MCF 10A (cell line): ENCODE measurements at regions not wholly inside any gene's neighbourhood (a gene's known extent, or its start where the extent isn't known, plus 50 kb on each side); places are given as distances from the start of the nearest gene placed in this dataset.

Source experiments
- BruUV-seq: library from RNA; stranded (reverse); fragments of 400-500 nt; replicated peaks from 2 replicates; lab custom pipeline; 2021; lab: Mats Ljungman, UMichigan
- CTCF ChIA-PET: fragments of 300-600 bp; sonication (Branson Sonifier 250); formaldehyde crosslinking; extraction: SDS; loops from one replicate; lab custom pipeline; 2021; ENCODE audit warnings: antibody characterized with exemption, inconsistent platforms; lab: Yijun Ruan, JAX
- POLR2A ChIA-PET: fragments of 300-600, 350-650 bp; sonication (Branson Sonifier 250); formaldehyde crosslinking; extraction: SDS; loops from one replicate; lab custom pipeline; 2020; ENCODE audit warnings: antibody characterized with exemption, inconsistent platforms; lab: Yijun Ruan, JAX
- DNase-seq: peaks from one replicate; pipeline ENCODE4 v3.0.0-alpha.2; 2018; ENCODE audit not compliant: unreplicated experiment
- H3K27ac Mint-ChIP-seq: one replicate; pipeline ENCODE4 v1.8.0; 2022; ENCODE audit warnings: mild to moderate bottlenecking, low read depth, mixed read lengths; ENCODE audit not compliant: unreplicated experiment
- H3K27me3 Mint-ChIP-seq: one replicate; pipeline ENCODE4 v1.8.0; 2022; ENCODE audit warnings: mixed read lengths; ENCODE audit not compliant: insufficient read depth, unreplicated experiment
- H3K36me3 Mint-ChIP-seq: one replicate; pipeline ENCODE4 v1.8.0; 2022; ENCODE audit warnings: mild to moderate bottlenecking, moderate library complexity, mixed read lengths; ENCODE audit not compliant: insufficient read depth, unreplicated experiment
- H3K4me1 Mint-ChIP-seq: one replicate; pipeline ENCODE4 v1.8.0; 2022; ENCODE audit warnings: mixed read lengths; ENCODE audit not compliant: insufficient read depth, unreplicated experiment
- H3K4me3 Mint-ChIP-seq: one replicate; pipeline ENCODE4 v1.8.0; 2022; ENCODE audit warnings: mild to moderate bottlenecking, moderate library complexity, mixed read lengths; ENCODE audit not compliant: unreplicated experiment
- H3K9me3 Mint-ChIP-seq: one replicate; pipeline ENCODE4 v1.8.0; 2022; ENCODE audit warnings: mixed read lengths; ENCODE audit not compliant: unreplicated experiment
- intact Hi-C: fragments of 100-400 bp; cut with micrococcal nuclease; formaldehyde crosslinking; loops from 2 replicates; pipeline ENCODE4 v1.14.1; 2022
- TF ChIP-seq, protein P1 (sequence below): fragments of 200-600 bp; IDR thresholded peaks from one replicate; pipeline ENCODE4 v1.8.0; 2022; ENCODE audit warnings: antibody characterized with exemption, mild to moderate bottlenecking; ENCODE audit not compliant: unreplicated experiment

DNA sequence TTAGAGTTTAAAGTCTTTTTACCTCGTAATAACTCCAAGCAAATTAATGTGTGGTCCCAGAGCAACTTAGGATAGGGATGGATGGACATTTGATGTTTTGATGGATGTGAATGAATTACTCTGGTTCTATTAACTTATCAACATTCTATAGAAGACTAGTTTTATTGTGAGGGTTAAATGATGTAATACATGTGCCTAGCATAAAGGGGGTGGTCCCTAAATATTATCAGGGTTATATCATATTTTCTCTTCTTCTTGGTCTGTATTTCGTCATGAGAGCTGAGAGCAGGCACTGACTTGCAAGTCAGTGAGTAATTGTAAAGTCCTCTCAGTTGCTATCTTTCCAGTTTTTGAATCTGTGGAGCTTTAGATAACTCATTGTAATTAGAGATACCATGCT is 219.3 kb downstream of the GATA3 start:
- Mint-ChIP-seq H3K27me3 (no peaks in the 10 kb centered on the region), H3K9me3 (no peaks in the 10 kb centered on the region), H3K36me3 (no peaks in the 10 kb centered on the region), H3K4me3 (no peak overlapping the region), H3K27ac (no peak overlapping the region), H3K4me1 (peaks cover 6% of the 10 kb centered on the region)
- CTCF ChIA-PET = no interaction called here
- BruUV-seq = no TSS peak
- POLR2A ChIA-PET = interaction anchor here (0.6 to 0.7 kb wide), 2 partner anchors 208 to 648 kb away, joined by 3 read pairs; no protein-coding TSS in a partner anchor
- intact Hi-C loops = no loop called here
- TF ChIP-seq, protein P1, sequence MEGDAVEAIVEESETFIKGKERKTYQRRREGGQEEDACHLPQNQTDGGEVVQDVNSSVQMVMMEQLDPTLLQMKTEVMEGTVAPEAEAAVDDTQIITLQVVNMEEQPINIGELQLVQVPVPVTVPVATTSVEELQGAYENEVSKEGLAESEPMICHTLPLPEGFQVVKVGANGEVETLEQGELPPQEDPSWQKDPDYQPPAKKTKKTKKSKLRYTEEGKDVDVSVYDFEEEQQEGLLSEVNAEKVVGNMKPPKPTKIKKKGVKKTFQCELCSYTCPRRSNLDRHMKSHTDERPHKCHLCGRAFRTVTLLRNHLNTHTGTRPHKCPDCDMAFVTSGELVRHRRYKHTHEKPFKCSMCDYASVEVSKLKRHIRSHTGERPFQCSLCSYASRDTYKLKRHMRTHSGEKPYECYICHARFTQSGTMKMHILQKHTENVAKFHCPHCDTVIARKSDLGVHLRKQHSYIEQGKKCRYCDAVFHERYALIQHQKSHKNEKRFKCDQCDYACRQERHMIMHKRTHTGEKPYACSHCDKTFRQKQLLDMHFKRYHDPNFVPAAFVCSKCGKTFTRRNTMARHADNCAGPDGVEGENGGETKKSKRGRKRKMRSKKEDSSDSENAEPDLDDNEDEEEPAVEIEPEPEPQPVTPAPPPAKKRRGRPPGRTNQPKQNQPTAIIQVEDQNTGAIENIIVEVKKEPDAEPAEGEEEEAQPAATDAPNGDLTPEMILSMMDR = no peak
- peak; percentile 9 for DNase-seq

DNA sequence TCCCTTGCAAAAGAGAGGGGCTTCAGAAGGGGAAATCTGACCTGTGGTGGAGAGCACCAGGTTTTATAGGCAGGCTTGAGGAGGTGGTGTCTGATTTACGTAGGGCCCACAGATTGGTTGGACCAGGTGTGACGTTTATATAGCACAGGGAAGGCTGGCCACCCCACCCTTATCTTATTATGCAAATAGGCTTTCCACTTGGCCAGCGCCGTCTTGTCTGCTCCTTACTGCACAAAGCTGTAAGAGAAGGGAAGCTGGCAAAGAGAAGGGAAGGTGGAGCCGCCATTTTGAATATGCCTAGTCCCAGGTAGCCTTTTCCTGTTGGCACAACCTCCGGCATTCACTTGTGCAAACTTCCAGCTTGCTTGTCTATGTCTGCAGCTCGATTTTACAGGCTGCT is 221.4 kb downstream of the GATA3 start:
- no peaks in the 10 kb centered on the region for H3K36me3 Mint-ChIP-seq
- H3K9me3 Mint-ChIP-seq = no peaks in the 10 kb centered on the region
- no peak overlapping the region for H3K27ac Mint-ChIP-seq
- TF ChIP-seq, protein P1 = no peak
- DNase-seq = no peak
- no peak overlapping the region for H3K4me3 Mint-ChIP-seq
- intact Hi-C loops = loop anchor here (5.0 kb wide), 1 partner anchor 404 kb away; no protein-coding TSS in a partner anchor
- no peaks in the 10 kb centered on the region for H3K27me3 Mint-ChIP-seq
- ChIA-PET CTCF (interaction anchor here (0.8 kb wide), 1 partner anchor 218 kb away, joined by 3 read pairs; no protein-coding TSS in a partner anchor), POLR2A (interaction anchor here (0.9 kb wide), 1 partner anchor 10 kb away, joined by 3 read pairs; no protein-coding TSS in a partner anchor)
- peaks cover 12% of the 10 kb centered on the region for H3K4me1 Mint-ChIP-seq
- no TSS peak for BruUV-seq

DNA sequence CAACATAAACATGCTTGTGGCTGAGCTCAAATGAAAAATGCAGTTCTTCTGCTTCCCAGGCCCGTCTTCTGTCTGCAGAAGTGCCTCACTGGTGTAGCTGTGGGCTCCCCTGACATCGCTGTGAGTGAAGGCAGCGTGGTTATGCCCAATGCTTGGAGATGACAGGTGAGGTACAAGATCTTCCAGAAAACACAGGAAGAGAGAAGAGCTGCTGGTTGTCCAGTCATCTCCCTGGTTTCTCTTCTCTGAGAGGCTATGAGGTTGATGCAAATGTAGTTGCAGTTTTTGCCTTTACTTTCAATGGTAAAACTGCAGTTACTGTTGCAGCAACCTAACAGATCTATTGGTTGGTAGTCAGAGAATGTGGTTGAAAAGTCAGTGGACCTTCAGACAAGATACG is 223.6 kb downstream of the GATA3 start:
- no peaks in the 10 kb centered on the region for H3K9me3 Mint-ChIP-seq
- H3K4me1 Mint-ChIP-seq = peaks cover 12% of the 10 kb centered on the region
- no TSS peak for BruUV-seq
- intact Hi-C loops = loop anchor here (5.0 kb wide), 1 partner anchor 406 kb away; no protein-coding TSS in a partner anchor
- TF ChIP-seq, protein P1 = no peak
- CTCF ChIA-PET = interaction anchor here (0.6 to 0.8 kb wide), 3 partner anchors 38 to 230 kb away, joined by 3 read pairs; no protein-coding TSS in a partner anchor
- POLR2A ChIA-PET = no interaction called here
- H3K36me3 Mint-ChIP-seq = no peaks in the 10 kb centered on the region
- H3K27ac Mint-ChIP-seq = no peak overlapping the region
- H3K27me3 Mint-ChIP-seq = no peaks in the 10 kb centered on the region
- no peak overlapping the region for H3K4me3 Mint-ChIP-seq
- DNase-seq = no peak

DNA sequence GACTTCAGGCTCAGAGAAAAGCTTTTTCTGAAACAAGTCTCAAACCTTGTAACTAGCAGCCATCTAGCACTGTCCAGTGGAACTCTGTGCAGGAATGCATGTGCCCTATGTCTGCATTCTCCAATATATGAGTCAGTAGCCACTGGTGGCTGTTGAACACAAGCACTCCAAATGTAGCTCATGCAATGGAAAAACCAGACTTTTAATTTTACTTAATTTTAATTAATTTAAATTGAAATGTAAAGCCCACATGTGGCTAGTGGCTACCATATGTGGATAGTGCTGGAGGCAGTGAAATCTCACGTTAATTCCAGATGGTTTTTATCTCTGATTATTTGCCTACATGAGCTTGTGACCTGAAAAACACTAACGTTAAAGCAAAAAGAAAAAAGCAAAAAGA is 225.1 kb downstream of the GATA3 start:
- H3K4me1 Mint-ChIP-seq = peaks cover 6% of the 10 kb centered on the region

More for the DNA sequence above, 225.1 kb downstream of the GATA3 start:
- intact Hi-C loops = loop anchor here (5.0 kb wide), 1 partner anchor 407 kb away; no protein-coding TSS in a partner anchor
- no peaks in the 10 kb centered on the region for H3K9me3 Mint-ChIP-seq
- peak; percentile 45 for DNase-seq
- H3K36me3 Mint-ChIP-seq = no peaks in the 10 kb centered on the region
- ChIA-PET POLR2A (interaction anchor here (0.5 to 1.3 kb wide), 4 partner anchors 14 to 870 kb away, joined by 3 to 4 read pairs (median 3); no protein-coding TSS in a partner anchor), CTCF (no interaction called here)
- H3K27ac Mint-ChIP-seq = peak overlapping the region; percentile 21
- TF ChIP-seq, protein P1 = no peak
- no peaks in the 10 kb centered on the region for H3K27me3 Mint-ChIP-seq
- H3K4me3 Mint-ChIP-seq = no peak overlapping the region
- BruUV-seq = no TSS peak
